ENCODE measurements at regions not wholly inside any gene's neighbourhood (a gene's known extent, or its start where the extent isn't known, plus 50 kb on each side); places are given as distances from the start of the nearest gene placed in this dataset.

DNA sequence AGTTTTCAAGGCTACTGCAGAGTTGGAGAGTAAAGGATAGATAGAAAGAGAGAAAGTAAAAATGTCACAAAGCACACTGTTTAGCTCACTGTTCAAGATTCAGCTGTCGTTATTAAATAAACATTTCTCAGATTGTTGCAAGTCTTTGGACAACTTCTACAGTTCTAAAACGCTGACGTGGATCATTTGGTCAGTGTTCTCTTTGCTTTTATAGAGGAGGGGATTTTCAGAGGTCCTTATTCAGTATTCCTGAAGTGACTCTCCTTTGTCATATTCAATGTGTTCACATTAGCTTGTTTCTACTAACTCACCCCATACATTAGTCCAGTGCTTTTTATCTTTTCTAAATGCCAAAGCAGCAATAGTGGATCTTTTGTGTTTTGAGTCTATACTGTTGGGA lies 154.7 kb upstream of the ARGLU1 start:
- in situ Hi-C loops (cut with MboI; ENCODE audit: low sequenced_read_pairs), result no loop called here

DNA sequence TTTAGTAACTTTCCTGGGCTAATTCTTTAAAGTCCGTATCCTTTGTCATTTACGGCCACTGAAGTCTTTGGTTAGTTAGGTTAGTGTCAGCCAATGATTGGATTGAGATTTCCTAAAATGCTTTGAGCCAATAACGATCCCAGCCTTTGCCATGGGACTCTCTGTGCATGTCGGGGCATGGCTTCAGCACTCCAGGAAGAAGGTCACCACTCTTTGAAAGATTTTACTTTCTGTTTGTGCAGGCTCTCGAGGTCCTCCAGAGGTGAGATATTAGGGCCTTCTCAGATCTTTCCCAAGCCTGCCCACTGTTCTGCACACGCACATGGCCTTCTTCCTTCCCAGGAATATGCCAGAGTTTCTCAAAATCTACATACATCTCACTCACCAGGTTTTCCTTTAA lies 153.7 kb upstream of the ARGLU1 start:
- in situ Hi-C loops (cut with MboI; ENCODE audit: low sequenced_read_pairs), result no loop called here

DNA sequence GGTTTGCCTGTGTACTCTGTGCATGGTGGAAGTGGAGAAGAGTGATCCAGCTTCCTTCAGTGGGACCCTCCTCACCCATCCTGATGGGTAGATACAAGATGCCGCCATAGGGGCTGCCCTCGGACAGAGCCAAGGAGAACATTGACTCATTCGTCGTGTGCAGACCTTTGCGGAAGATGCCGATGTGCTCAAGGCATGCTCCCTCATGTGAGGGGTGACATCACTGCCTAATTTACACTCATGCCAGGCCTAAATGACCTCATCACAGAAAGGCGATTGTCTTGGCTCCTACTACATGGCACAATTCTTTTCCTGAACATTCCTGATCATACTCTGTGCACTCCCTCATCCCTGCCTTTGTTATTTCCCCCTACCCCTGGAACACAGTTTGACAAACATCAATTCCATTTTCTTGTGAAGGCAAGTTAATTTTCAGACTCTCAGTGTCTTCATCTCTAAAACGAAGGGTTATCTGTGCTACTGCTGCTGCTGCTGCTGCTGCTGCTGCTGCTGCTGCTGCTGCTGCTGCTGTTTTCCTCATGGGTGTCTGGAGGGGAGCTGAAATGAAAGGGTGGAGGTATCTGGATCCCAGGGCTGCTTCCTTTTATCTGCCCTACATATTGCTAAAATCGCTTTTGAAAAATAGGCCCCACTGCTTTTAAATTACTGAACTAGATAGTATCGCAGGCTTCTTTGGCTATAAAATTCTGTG lies 146.5 kb upstream of the ARGLU1 start:
- in situ Hi-C loops (cut with MboI; ENCODE audit: low sequenced_read_pairs), result no loop called here

DNA sequence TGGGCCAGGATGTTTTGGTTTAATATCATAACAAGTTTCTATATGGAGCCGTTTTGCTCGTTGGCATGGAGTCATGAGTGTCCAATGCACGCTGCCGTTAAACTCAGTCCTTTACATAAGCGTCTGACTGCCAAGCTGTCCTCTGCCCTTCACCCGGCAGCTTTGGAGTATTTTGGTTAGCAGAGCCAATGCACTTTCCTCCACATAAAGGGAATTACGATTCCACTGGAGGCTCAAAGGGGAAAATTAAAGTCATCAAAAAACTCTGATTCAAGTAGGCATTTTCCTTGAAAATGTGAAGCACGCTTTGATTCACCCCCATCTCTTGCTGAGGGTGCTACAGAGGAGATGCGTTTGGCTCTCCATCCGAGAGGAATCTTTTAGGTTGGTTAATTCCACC lies 144.4 kb upstream of the ARGLU1 start:
- in situ Hi-C loops (cut with MboI; ENCODE audit: low sequenced_read_pairs), result no loop called here

- in situ Hi-C loops (cut with MboI; ENCODE audit: low sequenced_read_pairs), result no loop called here
These were observed 142.3 kb upstream of the ARGLU1 start for GRCh38 chr13:106710266-106710665.

DNA sequence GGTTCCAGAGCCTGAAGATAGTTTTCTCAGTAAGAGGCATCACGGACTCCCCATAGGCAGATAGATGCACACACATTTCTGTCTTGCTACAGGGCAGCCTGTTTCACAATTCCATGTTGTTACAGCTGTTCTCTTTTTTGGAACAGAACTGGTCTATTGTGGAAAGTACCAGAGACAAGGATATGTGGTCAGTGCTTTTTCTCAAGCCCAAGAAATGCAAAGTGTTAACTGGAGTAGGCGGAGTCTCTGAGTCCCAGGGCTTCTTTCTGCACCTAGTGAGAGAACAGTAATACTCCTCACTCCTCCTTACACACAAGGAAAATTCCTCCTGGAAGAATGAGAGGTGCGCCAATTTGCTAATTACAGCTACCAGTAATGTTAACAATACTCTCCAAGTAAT lies 141.6 kb upstream of the ARGLU1 start:
- in situ Hi-C loops (cut with MboI; ENCODE audit: low sequenced_read_pairs), result no loop called here

DNA sequence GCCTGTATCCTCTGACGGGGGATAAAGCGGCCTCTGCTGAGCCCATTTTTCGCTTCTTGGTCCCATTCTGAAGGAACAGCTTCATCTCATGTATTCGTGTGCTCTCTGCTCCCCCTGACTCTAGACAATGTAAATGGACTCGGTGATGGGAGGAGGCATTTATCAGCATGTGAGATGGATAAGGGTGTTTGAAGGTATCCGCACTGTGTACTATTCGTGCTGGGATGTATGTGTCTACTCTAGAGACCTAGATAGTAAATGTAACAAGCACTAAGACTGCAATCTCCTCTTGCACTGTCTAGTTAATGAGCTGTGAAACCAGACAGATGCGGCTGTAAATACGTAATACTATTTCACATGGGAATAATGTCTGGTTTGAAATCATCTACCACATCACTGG lies 134.6 kb upstream of the ARGLU1 start:
- in situ Hi-C loops (cut with MboI; ENCODE audit: low sequenced_read_pairs), result no loop called here

DNA sequence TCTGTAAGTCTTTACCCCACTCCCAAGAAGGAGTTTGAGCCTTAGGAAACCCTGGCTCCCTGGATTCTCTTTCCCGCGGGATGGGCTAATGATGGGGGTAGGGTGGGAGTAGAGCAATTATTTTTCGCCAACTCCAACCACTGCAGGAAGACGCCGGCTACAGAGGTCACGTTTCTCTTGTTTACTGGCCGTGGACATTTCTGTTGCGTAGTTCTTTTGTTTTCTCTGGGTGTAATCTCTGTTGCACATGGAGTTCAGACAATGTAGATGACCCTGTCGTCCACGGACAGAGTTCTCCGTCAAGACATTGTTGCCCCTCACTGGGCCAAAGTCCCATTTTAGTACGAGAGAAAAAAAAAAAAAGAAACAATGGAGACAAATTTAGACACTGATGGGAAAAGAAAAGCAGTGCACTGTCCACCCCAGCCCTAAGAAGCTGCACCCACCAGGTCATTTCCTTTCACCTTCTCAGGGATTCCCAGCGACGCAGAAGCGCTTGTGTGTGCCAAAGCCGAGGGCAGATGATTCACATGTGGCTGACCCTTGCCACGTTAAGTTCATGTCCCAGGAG lies 133.9 kb upstream of the ARGLU1 start:
- in situ Hi-C loops (cut with MboI; ENCODE audit: low sequenced_read_pairs), result no loop called here

GRCh38 chr13:106700439-106700838 lies 132.5 kb upstream of the ARGLU1 start:
- in situ Hi-C loops (cut with MboI; ENCODE audit: low sequenced_read_pairs), result no loop called here

DNA sequence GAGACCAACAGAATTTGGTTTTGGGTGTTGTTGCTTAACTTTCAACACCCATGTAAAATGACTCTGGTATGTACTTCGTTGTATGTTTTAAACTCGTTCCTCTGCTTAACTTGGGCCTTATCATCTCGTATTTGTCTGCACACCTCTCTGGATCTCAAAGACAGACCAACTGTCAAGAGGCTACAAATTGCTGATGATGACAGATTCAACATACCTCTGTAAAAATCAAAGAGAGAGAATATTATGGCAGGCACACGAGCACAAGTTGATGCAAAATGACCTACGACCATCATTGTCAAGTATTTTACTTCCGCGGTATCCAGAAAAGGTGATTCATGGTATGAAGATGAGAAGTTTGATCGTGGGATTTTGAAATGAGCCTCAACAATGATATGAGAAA lies 132.1 kb upstream of the ARGLU1 start:
- in situ Hi-C loops (cut with MboI; ENCODE audit: low sequenced_read_pairs), result no loop called here

DNA sequence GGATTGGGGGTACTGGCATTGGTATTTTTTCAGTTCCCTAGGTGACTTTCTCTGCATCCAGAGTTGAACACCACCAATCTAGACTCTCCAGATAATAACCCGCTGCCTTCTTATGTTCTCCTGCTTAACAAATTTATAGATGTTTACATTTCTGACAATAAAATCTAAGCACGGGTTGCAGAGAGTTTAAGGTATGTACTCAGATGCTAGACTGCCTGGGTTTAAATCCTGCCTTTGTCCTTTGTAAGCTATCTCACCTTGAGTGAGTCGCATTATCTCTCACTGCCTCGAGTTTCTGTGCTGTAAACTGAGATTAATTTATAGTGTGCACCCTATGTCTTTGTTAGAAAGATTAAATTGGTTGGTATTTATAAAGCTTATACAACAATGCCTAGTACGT lies 131.4 kb upstream of the ARGLU1 start:
- in situ Hi-C loops (cut with MboI; ENCODE audit: low sequenced_read_pairs), result no loop called here

GRCh38 chr13:106696719-106697118 lies 128.8 kb upstream of the ARGLU1 start:
- in situ Hi-C loops (cut with MboI; ENCODE audit: low sequenced_read_pairs), result no loop called here

- in situ Hi-C loops (cut with MboI; ENCODE audit: low sequenced_read_pairs), result no loop called here
These were observed 128.2 kb upstream of the ARGLU1 start for GRCh38 chr13:106696140-106696539.

DNA sequence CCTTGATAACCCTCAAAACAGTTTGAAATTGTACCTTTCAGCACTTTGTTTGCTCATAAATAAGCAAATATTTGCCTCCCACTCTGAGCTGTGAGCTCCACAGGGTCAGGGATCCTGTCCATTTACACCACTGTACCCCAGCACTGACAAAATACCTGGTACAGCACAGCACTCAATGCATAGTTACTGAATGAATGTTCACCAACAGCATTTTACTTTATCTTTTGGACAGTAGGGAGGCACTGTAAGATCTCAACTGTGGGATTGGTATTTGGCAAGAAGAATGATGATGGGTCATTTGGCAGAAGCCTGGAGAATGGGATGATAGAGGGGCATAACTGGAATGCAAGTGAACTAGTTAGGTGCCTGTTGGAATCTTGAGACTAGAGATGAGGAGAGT lies 127.2 kb upstream of the ARGLU1 start:
- in situ Hi-C loops (cut with MboI; ENCODE audit: low sequenced_read_pairs), result no loop called here

- in situ Hi-C loops (cut with MboI; ENCODE audit: low sequenced_read_pairs), result no loop called here
These were observed 123.9 kb upstream of the ARGLU1 start for GRCh38 chr13:106691861-106692260.

DNA sequence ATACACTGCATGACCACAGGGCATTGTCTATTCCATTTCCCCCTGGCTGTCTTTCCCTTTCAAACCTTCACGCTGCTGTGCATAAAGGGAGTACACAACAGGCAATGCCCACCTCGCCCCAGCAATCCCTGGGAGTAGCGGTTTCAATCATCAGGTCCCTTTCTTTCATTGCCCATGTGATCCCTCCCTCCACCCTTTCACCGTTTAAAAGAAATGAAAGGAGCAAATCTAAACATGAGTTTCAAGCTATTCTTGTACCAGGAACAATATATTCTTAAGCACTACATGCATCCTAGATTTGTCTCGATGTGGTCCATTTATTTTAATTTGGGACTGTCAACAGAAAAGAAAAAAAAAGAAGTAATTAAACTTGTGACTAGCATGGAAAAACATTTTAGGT lies 123.4 kb upstream of the ARGLU1 start:
- in situ Hi-C loops (cut with MboI; ENCODE audit: low sequenced_read_pairs), result no loop called here

GRCh38 chr13:106690779-106691178 lies 122.8 kb upstream of the ARGLU1 start:
- in situ Hi-C loops (cut with MboI; ENCODE audit: low sequenced_read_pairs), result no loop called here

DNA sequence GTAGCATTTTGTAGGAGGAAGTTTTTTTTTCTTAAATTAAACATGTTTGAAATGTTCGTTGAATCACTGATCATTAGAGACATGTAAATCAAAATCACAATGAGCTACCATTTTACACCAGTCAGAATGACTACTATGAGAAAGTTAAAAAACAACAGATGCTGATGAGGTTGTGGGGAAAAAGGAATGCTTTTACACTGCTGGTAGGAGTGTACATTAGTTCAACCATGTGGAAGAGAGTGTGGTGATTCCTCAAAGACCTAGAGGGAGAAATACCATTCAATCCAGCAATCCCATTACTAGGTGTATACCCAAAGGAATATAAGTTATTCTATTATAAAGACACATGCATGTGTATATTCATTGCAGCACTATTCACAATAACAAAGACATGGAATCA lies 122.0 kb upstream of the ARGLU1 start:
- in situ Hi-C loops (cut with MboI; ENCODE audit: low sequenced_read_pairs), result no loop called here

GRCh38 chr13:106688940-106689339 lies 121.0 kb upstream of the ARGLU1 start:
- in situ Hi-C loops (cut with MboI; ENCODE audit: low sequenced_read_pairs), result no loop called here

- in situ Hi-C loops (cut with MboI; ENCODE audit: low sequenced_read_pairs), result no loop called here
These were observed 118.2 kb upstream of the ARGLU1 start for GRCh38 chr13:106686163-106686562.

- in situ Hi-C loops (cut with MboI; ENCODE audit: low sequenced_read_pairs), result no loop called here
These were observed 117.2 kb upstream of the ARGLU1 start for GRCh38 chr13:106685143-106685542.

GRCh38 chr13:106683918-106684317 lies 116.0 kb upstream of the ARGLU1 start:
- in situ Hi-C loops (cut with MboI; ENCODE audit: low sequenced_read_pairs), result no loop called here

DNA sequence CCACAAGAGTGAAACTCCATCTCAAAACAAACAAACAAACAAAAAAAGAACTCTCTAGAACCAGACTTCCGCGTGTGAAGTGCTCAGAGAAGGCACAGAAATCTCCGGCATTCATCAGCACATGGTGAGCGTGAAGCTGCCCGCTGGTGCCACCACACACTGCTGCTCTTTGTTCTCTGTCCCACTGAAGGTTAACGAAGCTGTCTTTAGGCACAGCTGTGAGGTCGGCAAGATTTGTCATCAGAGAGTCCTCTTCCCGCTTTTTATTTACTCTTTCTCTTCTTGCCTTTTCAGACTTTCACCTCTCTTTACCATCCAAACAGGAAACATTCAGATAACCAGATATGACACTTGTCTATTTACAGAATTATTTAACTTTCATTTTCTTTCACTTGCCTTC lies 115.2 kb upstream of the ARGLU1 start:
- in situ Hi-C loops (cut with MboI; ENCODE audit: low sequenced_read_pairs), result no loop called here

All from HL-60/S4 (cell line).